ENCODE measurements at regions not wholly inside any gene's neighbourhood (a gene's known extent, or its start where the extent isn't known, plus 50 kb on each side); places are given as distances from the start of the nearest gene placed in this dataset.
A peak's percentile ranks its signal among the peaks of the same experiment; 100 is the strongest.

DNA sequence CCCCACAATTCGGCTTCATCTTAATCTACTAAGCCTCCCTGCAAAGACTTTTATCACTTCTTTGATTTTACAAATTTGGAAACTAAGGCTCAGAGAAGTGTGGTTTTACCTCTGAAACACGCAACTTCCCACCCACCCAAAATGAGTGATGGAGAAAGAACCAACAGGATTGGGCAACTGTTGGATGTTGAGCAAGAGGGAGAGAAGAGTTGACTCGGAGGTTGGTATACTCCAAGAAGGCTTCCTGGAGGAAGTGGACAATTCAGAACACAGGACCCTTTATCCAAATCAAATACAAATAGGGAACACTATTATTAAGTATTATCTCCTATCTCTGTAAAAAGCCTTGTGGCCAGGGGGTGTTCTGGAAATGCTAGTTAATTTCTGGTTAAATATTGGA lies 323.0 kb downstream of the C16orf95 start:
- peaks cover 0 to 8% (median 3%) of the 10 kb centered on the region in 4 donors for H3K4me1 ChIP-seq
- peaks cover 0 to 7% of the 10 kb centered on the region in 2 donors for H3K27me3 ChIP-seq
- H3K27ac ChIP-seq, result no peak overlapping the region
- intact Hi-C loops (cut with DNase I; ENCODE audit: low total_unique reads), result no loop called here
- no peaks in the 10 kb centered on the region for H3K9me3 ChIP-seq
- TF ChIP-seq, protein P1, sequence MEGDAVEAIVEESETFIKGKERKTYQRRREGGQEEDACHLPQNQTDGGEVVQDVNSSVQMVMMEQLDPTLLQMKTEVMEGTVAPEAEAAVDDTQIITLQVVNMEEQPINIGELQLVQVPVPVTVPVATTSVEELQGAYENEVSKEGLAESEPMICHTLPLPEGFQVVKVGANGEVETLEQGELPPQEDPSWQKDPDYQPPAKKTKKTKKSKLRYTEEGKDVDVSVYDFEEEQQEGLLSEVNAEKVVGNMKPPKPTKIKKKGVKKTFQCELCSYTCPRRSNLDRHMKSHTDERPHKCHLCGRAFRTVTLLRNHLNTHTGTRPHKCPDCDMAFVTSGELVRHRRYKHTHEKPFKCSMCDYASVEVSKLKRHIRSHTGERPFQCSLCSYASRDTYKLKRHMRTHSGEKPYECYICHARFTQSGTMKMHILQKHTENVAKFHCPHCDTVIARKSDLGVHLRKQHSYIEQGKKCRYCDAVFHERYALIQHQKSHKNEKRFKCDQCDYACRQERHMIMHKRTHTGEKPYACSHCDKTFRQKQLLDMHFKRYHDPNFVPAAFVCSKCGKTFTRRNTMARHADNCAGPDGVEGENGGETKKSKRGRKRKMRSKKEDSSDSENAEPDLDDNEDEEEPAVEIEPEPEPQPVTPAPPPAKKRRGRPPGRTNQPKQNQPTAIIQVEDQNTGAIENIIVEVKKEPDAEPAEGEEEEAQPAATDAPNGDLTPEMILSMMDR (IDR thresholded peaks at IDR 0.05), result no peak
- H3K4me3 ChIP-seq, result no peak overlapping the region
- H3K36me3 ChIP-seq, result no peaks in the 10 kb centered on the region
- no peak for DNase-seq

GRCh38 chr16:86994651-86995171 lies 322.5 kb downstream of the C16orf95 start:
- peaks cover 0 to 7% of the 10 kb centered on the region in 2 donors for H3K27me3 ChIP-seq
- H3K4me3 ChIP-seq, result no peak overlapping the region
- no peak overlapping the region for H3K27ac ChIP-seq
- no peaks in the 10 kb centered on the region for H3K36me3 ChIP-seq
- TF ChIP-seq, protein P1 (IDR thresholded peaks at IDR 0.05), result no peak
- no peaks in the 10 kb centered on the region for H3K9me3 ChIP-seq
- intact Hi-C loops (cut with DNase I; ENCODE audit: low total_unique reads), result no loop called here
- peak in 1 of 2 donors; percentile 54 for DNase-seq
- peaks cover 0 to 8% (median 3%) of the 10 kb centered on the region in 4 donors for H3K4me1 ChIP-seq

GRCh38 chr16:86995456-86995855 lies 321.7 kb downstream of the C16orf95 start:
- intact Hi-C loops (cut with DNase I; ENCODE audit: low total_unique reads), result no loop called here
- no peaks in the 10 kb centered on the region for H3K36me3 ChIP-seq
- no peak overlapping the region for H3K4me3 ChIP-seq
- TF ChIP-seq, protein P1 (IDR thresholded peaks at IDR 0.05), result no peak
- H3K4me1 ChIP-seq, result peaks cover 0 to 8% (median 3%) of the 10 kb centered on the region in 4 donors
- DNase-seq, result peak in 1 of 2 donors; percentile 40
- H3K27ac ChIP-seq, result no peak overlapping the region
- H3K27me3 ChIP-seq, result peaks cover 0 to 7% of the 10 kb centered on the region in 2 donors
- H3K9me3 ChIP-seq, result peaks cover 0 to 4% (median 0%) of the 10 kb centered on the region in 3 donors

DNA sequence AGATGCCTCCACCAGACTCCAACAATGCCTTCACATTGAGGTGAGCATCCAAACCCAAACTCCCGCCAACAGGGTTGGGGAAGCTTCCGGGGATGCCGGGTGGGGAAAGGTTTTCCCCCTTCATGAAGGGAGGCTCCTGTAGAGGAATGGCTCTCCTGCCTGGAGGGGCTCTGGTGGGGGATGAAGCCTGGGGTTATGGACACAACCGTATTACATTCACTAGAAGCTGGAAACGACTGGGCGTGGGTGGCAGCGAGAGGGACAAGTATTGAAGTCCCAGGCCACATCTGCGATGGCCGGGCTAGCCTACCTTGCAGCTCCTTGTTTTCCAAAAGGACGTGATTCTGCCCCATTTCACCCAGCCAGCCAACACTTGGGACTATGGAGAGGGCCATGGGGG lies 321.1 kb downstream of the C16orf95 start:
- TF ChIP-seq, protein P1 (IDR thresholded peaks at IDR 0.05), result no peak
- Histone ChIP-seq H3K9me3 (peaks cover 0 to 8% (median 0%) of the 10 kb centered on the region in 3 donors), H3K36me3 (no peaks in the 10 kb centered on the region), H3K4me1 (peaks cover 0 to 8% (median 3%) of the 10 kb centered on the region in 4 donors), H3K27ac (no peak overlapping the region), H3K4me3 (no peak overlapping the region), H3K27me3 (peaks cover 0 to 7% of the 10 kb centered on the region in 2 donors)
- intact Hi-C loops (cut with DNase I; ENCODE audit: low total_unique reads), result no loop called here
- DNase-seq, result peak in 1 of 2 donors; percentile 39

DNA sequence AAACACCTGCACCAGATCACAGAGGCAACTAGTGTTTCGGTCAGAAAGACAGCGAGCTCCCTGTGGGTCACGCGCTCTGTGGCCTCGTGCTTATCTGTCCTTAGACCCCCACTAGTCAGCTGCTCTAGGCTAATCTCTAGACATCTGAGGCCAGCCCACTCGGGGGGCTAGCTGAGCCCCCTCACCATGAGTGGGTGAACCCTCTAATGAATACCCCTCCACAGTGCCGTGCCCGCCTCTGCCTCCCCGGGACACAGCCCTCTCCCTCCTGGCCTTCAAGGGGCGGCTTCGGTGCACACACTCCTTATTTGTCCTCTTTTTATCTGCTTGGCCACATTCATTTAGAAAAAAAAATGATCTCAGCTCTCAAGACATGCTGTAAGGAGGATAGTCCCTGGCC lies 320.1 kb downstream of the C16orf95 start:
- TF ChIP-seq, protein P1 (IDR thresholded peaks at IDR 0.05), result no peak
- H3K36me3 ChIP-seq, result no peaks in the 10 kb centered on the region
- H3K27ac ChIP-seq, result no peak overlapping the region
- no peak overlapping the region for H3K4me3 ChIP-seq
- intact Hi-C loops (cut with DNase I; ENCODE audit: low total_unique reads), result no loop called here
- DNase-seq, result peak in 1 of 2 donors; percentile 44
- H3K9me3 ChIP-seq, result peaks cover 0 to 8% (median 0%) of the 10 kb centered on the region in 3 donors
- H3K4me1 ChIP-seq, result peaks cover 0 to 8% (median 3%) of the 10 kb centered on the region in 4 donors
- peaks cover 0 to 7% of the 10 kb centered on the region in 2 donors for H3K27me3 ChIP-seq
